ENCODE measurements at regions not wholly inside any gene's neighbourhood (a gene's known extent, or its start where the extent isn't known, plus 50 kb on each side); places are given as distances from the start of the nearest gene placed in this dataset.

DNA sequence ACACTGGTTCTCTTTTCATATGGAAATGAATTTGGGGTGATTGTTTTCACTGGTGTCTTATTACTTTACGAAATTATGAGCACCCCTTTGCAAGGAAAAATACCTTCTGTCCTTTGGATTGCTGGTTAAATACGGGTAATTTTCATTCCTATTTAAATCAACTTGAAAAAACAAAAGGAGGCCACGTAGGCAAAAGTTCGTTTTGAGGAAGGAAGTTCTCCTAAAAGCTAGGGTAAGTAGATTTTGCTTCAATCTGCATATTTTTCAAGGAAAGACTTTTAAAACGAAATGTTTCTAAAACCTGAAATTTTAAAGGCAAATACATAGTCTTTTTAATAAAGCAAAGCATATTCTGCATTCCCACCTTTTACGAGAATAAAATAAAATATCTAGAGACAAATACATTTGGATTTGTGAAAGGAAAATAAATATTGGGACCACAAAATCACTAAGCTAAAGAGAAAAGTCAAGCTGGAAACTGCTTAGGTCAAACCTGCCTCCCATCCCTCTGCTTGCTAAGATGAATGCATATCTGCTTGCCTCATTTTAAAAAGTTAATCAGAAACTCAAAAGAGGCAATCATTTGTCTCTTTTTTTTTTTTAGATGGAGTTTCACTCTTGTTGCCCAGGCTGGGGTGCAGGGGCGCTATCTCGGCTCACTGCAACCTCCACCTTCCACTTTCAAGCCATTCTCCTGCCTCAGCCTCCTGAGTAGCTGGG, 70.9 kb upstream of the ETS2 start:
- TF ChIP-seq, protein P1, sequence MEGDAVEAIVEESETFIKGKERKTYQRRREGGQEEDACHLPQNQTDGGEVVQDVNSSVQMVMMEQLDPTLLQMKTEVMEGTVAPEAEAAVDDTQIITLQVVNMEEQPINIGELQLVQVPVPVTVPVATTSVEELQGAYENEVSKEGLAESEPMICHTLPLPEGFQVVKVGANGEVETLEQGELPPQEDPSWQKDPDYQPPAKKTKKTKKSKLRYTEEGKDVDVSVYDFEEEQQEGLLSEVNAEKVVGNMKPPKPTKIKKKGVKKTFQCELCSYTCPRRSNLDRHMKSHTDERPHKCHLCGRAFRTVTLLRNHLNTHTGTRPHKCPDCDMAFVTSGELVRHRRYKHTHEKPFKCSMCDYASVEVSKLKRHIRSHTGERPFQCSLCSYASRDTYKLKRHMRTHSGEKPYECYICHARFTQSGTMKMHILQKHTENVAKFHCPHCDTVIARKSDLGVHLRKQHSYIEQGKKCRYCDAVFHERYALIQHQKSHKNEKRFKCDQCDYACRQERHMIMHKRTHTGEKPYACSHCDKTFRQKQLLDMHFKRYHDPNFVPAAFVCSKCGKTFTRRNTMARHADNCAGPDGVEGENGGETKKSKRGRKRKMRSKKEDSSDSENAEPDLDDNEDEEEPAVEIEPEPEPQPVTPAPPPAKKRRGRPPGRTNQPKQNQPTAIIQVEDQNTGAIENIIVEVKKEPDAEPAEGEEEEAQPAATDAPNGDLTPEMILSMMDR (IDR thresholded peaks at IDR 0.05 in 4 of 5, conservative IDR thresholded peaks at IDR 0.05 in 1 of 5): no peak
- TF ChIP-seq POLR2A (IDR thresholded peaks at IDR 0.05): no peak
